ENCODE measurements at regions not wholly inside any gene's neighbourhood (a gene's known extent, or its start where the extent isn't known, plus 50 kb on each side); places are given as distances from the start of the nearest gene placed in this dataset.
"Not testable (repeated sequence)": the region's sequence is repeated elsewhere in the genome, so short reads cannot be mapped to it uniquely, and the experiment has no call there.

DNA sequence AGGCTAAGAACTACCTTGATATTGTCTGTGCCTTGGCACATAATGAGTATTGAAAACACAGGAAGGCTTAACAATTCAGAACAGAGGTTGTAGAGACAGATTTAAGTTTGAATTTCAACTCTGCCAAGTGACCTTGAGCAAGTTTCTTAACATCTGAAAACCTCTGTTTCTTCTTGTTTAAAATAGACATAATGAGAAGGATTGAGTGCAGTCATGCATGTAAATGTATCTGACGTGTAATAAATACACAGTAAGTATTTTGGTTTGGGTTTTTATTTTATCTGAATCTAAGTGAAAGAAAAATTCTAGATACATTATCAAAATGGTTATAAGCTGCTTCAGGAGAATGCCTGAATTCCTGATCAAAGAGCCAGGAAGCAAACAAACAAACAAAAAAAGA, 111.9 kb downstream of the ANXA5 start:
- H3K4me3 Mint-ChIP-seq (ENCODE audit: low read depth): no peak overlapping the region
- no peaks in the 10 kb centered on the region for H3K36me3 Mint-ChIP-seq (ENCODE audit: insufficient read depth)
- H3K9me3 Mint-ChIP-seq (ENCODE audit: low read depth): no peaks in the 10 kb centered on the region
- H3K27me3 Mint-ChIP-seq: no peaks in the 10 kb centered on the region
- no peak overlapping the region for H3K27ac Mint-ChIP-seq
- H3K4me1 Mint-ChIP-seq (ENCODE audit: low read depth): peaks cover 5% of the 10 kb centered on the region
- no peak for DNase-seq (ENCODE audit: low spot score, unreplicated experiment)
- TF ChIP-seq, protein P1, sequence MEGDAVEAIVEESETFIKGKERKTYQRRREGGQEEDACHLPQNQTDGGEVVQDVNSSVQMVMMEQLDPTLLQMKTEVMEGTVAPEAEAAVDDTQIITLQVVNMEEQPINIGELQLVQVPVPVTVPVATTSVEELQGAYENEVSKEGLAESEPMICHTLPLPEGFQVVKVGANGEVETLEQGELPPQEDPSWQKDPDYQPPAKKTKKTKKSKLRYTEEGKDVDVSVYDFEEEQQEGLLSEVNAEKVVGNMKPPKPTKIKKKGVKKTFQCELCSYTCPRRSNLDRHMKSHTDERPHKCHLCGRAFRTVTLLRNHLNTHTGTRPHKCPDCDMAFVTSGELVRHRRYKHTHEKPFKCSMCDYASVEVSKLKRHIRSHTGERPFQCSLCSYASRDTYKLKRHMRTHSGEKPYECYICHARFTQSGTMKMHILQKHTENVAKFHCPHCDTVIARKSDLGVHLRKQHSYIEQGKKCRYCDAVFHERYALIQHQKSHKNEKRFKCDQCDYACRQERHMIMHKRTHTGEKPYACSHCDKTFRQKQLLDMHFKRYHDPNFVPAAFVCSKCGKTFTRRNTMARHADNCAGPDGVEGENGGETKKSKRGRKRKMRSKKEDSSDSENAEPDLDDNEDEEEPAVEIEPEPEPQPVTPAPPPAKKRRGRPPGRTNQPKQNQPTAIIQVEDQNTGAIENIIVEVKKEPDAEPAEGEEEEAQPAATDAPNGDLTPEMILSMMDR (IDR thresholded peaks at IDR 0.05; ENCODE audit: unreplicated experiment): no peak

DNA sequence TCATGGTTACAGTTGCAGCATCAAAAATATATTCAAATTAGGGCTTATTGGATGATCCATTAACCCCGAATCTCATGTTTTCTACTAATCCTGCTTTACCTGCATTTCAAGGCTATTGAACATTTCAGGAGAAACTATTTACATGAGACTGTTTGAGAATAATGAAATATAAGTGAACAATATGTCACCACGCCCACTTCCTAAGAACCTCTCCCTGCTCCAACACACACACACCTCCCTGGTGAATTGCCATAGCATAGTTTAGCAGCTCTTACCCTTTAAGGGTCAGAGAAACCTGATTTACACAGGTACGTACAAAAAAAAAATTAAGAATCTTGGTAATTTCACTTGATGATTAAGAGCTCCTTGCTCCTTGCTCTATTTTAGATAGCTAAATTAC, 113.4 kb downstream of the ANXA5 start:
- no peaks in the 10 kb centered on the region for H3K9me3 Mint-ChIP-seq (ENCODE audit: low read depth)

DNA sequence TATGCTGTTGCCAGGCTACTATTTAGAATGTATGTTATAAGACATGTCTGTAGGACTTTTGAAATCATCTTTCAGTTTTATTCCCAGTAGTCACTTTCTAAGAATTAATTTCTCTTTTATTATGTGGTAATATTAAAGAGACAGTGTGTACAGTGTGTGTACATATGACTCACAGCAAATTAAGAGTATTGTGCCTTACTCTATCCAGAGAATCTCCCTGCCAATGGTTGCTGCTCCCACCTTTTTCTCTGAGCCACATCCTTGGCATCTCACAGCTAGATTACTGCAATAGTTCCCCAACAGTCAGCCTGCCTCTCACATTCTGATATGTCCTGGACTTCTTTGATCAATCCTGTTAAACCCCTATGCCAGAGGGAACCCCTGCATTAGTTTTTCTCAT, 114.5 kb downstream of the ANXA5 start:
- Mint-ChIP-seq H3K4me3 (ENCODE audit: low read depth) (no peak overlapping the region), H3K27ac (no peak overlapping the region), H3K27me3 (no peaks in the 10 kb centered on the region), H3K36me3 (ENCODE audit: insufficient read depth) (no peaks in the 10 kb centered on the region), H3K9me3 (ENCODE audit: low read depth) (no peaks in the 10 kb centered on the region), H3K4me1 (ENCODE audit: low read depth) (peaks cover 5% of the 10 kb centered on the region)
- DNase-seq (ENCODE audit: low spot score, unreplicated experiment): no peak
- TF ChIP-seq, protein P1 (IDR thresholded peaks at IDR 0.05; ENCODE audit: unreplicated experiment): no peak

More for the DNA sequence above, 113.4 kb downstream of the ANXA5 start:
- Mint-ChIP-seq H3K36me3 (ENCODE audit: insufficient read depth) (no peaks in the 10 kb centered on the region), H3K27me3 (no peaks in the 10 kb centered on the region), H3K4me3 (ENCODE audit: low read depth) (no peak overlapping the region), H3K4me1 (ENCODE audit: low read depth) (peaks cover 5% of the 10 kb centered on the region), H3K27ac (no peak overlapping the region)
- no peak for DNase-seq (ENCODE audit: low spot score, unreplicated experiment)
- TF ChIP-seq, protein P1 (IDR thresholded peaks at IDR 0.05; ENCODE audit: unreplicated experiment): no peak

DNA sequence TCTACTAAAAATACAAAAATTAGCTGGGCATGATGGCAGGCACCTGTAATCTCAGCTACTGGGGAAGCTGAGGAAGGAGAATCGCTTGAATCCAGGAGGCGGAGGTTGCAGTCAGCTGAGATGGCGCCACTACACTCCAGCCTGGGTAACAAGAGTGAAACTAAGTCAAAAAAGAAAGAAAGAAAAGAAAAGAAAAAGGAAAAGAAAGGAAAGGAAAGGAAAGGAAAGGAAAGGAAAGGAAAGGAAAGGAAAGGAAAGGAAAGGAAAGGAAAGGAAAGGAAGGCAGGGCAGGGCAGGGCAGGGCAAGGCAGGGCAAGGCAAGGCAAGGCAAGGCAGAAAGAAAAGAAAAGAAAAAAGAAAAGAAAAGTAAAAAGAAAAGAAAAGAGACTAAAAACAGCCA, 121.4 kb downstream of the ANXA5 start:
- not testable (repeated sequence) for DNase-seq (ENCODE audit: low spot score, unreplicated experiment); H3K9me3 Mint-ChIP-seq (ENCODE audit: low read depth); H3K36me3 Mint-ChIP-seq (ENCODE audit: insufficient read depth); H3K4me1 Mint-ChIP-seq (ENCODE audit: low read depth); H3K4me3 Mint-ChIP-seq (ENCODE audit: low read depth); H3K27me3 Mint-ChIP-seq; H3K27ac Mint-ChIP-seq

DNA sequence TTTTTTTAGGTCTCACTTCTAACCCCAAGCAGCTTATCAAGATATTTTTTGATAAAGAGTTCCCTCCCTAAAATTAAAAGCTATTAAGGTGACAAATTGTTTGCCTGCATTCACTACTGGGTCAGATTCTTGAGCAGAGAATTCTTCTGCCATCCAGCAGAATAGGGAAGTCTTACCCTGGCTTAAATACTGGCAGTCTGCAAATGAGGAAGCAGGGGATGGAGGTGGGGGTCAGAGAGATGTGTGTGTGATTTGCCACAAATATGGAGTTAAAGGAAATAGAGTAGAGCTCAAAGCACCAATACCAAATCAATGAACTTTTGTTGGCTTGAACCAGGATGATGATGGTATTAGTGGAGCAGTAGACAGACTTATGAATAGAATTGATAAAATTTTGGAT, 122.2 kb downstream of the ANXA5 start:
- DNase-seq (ENCODE audit: low spot score, unreplicated experiment): no peak
- TF ChIP-seq, protein P1 (IDR thresholded peaks at IDR 0.05; ENCODE audit: unreplicated experiment): no peak
- Mint-ChIP-seq H3K36me3 (ENCODE audit: insufficient read depth) (peaks cover 1% of the 10 kb centered on the region), H3K9me3 (ENCODE audit: low read depth) (peaks cover 12% of the 10 kb centered on the region), H3K27ac (no peak overlapping the region), H3K4me3 (ENCODE audit: low read depth) (no peak overlapping the region), H3K27me3 (no peaks in the 10 kb centered on the region), H3K4me1 (ENCODE audit: low read depth) (peaks cover 4% of the 10 kb centered on the region)

DNA sequence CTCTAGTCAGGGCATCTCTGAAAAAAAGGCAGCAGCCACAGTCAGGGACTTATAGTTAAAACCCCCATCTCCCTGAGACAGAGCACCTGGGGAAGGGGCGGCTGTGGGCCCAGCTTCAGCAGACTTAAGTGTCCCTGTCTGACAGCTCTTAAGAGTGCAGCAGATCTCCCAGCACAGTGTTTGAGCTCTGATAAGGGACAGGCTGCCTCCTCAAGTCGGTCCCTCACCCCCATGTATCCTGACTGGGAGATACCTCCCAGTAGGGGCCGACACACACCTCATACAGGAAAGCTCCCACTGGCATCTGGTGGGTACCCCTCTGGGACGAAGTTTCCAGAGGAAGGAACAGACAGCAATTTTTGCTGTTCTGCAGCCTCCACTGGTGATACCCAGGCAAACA, 129.0 kb downstream of the ANXA5 start:
- TF ChIP-seq, protein P1 (IDR thresholded peaks at IDR 0.05; ENCODE audit: unreplicated experiment): no peak
- H3K27me3 Mint-ChIP-seq: no peaks in the 10 kb centered on the region
- no peak overlapping the region for H3K4me3 Mint-ChIP-seq (ENCODE audit: low read depth)
- DNase-seq (ENCODE audit: low spot score, unreplicated experiment): no peak
- H3K9me3 Mint-ChIP-seq (ENCODE audit: low read depth): peaks cover 14% of the 10 kb centered on the region
- H3K4me1 Mint-ChIP-seq (ENCODE audit: low read depth): peaks cover 4% of the 10 kb centered on the region
- H3K36me3 Mint-ChIP-seq (ENCODE audit: insufficient read depth): peaks cover 1% of the 10 kb centered on the region
- H3K27ac Mint-ChIP-seq: no peak overlapping the region
